Vagina (tissue), 2 donors: ENCODE measurements at regions not wholly inside any gene's neighbourhood (a gene's known extent, or its start where the extent isn't known, plus 50 kb on each side); places are given as distances from the start of the nearest gene placed in this dataset.
A peak's percentile ranks its signal among the peaks of the same experiment; 100 is the strongest.

Source experiments
- DNase-seq, 2 donors: peaks; one replicate each; pipeline ENCODE4 v3.0.0-alpha.2; 2017; ENCODE audit errors: extremely low spot score in 2 of 2
- H3K27ac ChIP-seq: fragments of 200-600 bp; sonication (generic); one replicate; pipeline ENCODE4 v1.5.1; 2019
- H3K27me3 ChIP-seq: fragments of 200-600 bp; sonication (generic); one replicate; pipeline ENCODE4 v1.5.1; 2019
- H3K36me3 ChIP-seq, 2 donors: fragments of 200-600 bp; sonication (generic); one replicate each; pipeline ENCODE4 v1.5.1; 2017 to 2019
- H3K4me1 ChIP-seq: fragments of 200-600 bp; sonication (generic); one replicate; pipeline ENCODE4 v1.5.1; 2019
- H3K4me3 ChIP-seq, 2 donors: fragments of 200-600 bp; sonication (generic); 1 replicate in 1 of 2; 2 replicates in 1 of 2; pipeline ENCODE4 v1.5.1; 2016 to 2019
- H3K9me3 ChIP-seq: fragments of 200-600 bp; sonication (generic); one replicate; pipeline ENCODE4 v1.5.1; 2019
- POLR2A ChIP-seq, 2 donors: fragments of 450-650 bp; IDR thresholded peaks; one replicate each; pipeline ENCODE4 v1.6.1; 2017; ENCODE audit warnings: antibody characterized with exemption in 2 of 2, mild to moderate bottlenecking in 2 of 2, moderate library complexity in 2 of 2
- POLR2AphosphoS5 ChIP-seq, 2 donors: sonication (generic); formaldehyde crosslinking; IDR thresholded peaks; one replicate each; pipeline ENCODE4 v1.9.0; 2017; ENCODE audit warnings: antibody characterized with exemption in 2 of 2, mild to moderate bottlenecking in 2 of 2, low read depth in 1 of 2; ENCODE audit not compliant: insufficient read depth in 1 of 2
- intact Hi-C: fragments of 100-400 bp; cut with DNase I; formaldehyde crosslinking; loops from one replicate; pipeline ENCODE4 v1.15.1; 2023
- TF ChIP-seq, protein P1 (sequence below), 3 experiments: fragments of 450-650 bp in 2 of 3; fragments of 200-600 bp in 1 of 3; sonication (generic) in 1 of 3; IDR thresholded peaks; one replicate each; pipeline ENCODE4 v1.5.1; 2017 to 2019; ENCODE audit warnings: antibody characterized with exemption in 3 of 3, mild to moderate bottlenecking in 2 of 3, moderate library complexity in 2 of 3

DNA sequence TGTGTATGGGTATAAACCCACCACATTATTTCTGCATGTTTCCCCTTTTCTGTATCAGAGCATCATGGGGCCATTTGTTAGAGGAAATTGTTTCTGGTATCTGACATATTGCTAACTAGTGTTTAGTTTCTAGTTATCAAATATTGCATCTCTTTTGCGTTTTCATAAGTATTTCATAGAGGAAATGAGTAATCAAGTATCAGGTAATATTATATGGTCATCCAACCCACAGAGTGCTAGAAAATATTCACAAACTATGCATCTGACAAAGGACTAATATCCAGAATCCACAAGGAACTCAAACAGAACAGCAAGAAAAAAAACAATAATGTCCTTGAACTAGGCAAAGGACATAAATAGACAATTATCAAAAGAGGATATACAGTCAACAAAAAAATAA is 258.9 kb upstream of the LRIG3 start:
- Histone ChIP-seq H3K27me3 (no peaks in the 10 kb centered on the region), H3K27ac (no peak overlapping the region), H3K9me3 (no peaks in the 10 kb centered on the region), H3K36me3 (no peaks in the 10 kb centered on the region), H3K4me1 (no peaks in the 10 kb centered on the region), H3K4me3 (no peak overlapping the region)
- no peak for DNase-seq
- TF ChIP-seq POLR2A (IDR thresholded peaks at IDR 0.05) (no peak), POLR2AphosphoS5 (IDR thresholded peaks at IDR 0.05; ENCODE audit: insufficient read depth in 1 of 2, low read depth in 1 of 2) (no peak)
- TF ChIP-seq, protein P1, sequence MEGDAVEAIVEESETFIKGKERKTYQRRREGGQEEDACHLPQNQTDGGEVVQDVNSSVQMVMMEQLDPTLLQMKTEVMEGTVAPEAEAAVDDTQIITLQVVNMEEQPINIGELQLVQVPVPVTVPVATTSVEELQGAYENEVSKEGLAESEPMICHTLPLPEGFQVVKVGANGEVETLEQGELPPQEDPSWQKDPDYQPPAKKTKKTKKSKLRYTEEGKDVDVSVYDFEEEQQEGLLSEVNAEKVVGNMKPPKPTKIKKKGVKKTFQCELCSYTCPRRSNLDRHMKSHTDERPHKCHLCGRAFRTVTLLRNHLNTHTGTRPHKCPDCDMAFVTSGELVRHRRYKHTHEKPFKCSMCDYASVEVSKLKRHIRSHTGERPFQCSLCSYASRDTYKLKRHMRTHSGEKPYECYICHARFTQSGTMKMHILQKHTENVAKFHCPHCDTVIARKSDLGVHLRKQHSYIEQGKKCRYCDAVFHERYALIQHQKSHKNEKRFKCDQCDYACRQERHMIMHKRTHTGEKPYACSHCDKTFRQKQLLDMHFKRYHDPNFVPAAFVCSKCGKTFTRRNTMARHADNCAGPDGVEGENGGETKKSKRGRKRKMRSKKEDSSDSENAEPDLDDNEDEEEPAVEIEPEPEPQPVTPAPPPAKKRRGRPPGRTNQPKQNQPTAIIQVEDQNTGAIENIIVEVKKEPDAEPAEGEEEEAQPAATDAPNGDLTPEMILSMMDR (IDR thresholded peaks at IDR 0.05): no peak
- intact Hi-C loops: no loop called here

DNA sequence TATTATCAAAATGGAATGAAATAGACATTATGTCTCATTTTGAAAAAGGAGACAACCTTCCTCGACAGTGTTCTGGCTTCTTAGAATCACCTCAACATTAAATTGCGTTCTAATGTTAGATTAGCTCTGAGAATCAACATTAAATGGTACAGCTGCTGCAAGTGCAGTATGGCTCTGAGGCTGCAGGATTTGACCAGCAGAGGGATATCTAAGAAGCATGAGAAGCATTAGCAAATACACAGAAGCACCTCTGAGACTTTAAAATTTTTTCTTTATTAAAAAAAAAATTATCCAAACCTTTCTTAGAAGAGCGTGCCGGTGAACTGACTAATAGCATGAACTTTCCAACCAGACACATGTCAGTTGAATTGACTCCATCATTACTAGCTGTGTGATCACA is 253.4 kb upstream of the LRIG3 start:
- Histone ChIP-seq H3K4me3 (no peak overlapping the region), H3K27me3 (no peaks in the 10 kb centered on the region), H3K27ac (no peak overlapping the region), H3K4me1 (no peaks in the 10 kb centered on the region), H3K36me3 (no peaks in the 10 kb centered on the region), H3K9me3 (no peaks in the 10 kb centered on the region)
- DNase-seq: no peak
- intact Hi-C loops: no loop called here
- TF ChIP-seq, protein P1 (IDR thresholded peaks at IDR 0.05): no peak
- no peak for TF ChIP-seq POLR2AphosphoS5 (IDR thresholded peaks at IDR 0.05; ENCODE audit: insufficient read depth in 1 of 2, low read depth in 1 of 2)

DNA sequence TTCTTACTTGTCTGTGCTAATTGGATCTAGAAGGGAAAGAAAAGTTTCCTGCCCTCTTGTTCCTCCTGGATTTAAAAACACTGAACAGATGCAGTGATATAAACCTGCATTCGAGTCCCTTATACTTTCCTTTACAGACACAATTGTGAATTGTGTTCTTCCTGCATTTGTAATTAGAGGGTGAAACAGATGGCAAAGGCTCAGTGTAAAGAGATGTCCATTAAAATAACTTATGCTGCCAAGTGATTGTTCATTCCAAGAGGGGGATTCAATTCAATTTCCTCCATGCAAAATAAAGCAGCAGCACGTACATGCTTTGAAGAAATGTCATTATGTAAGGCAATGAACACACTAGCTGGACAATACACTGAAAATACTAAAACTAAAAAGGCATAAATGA is 248.3 kb upstream of the LRIG3 start:
- DNase-seq: no peak
- Histone ChIP-seq H3K9me3 (no peaks in the 10 kb centered on the region), H3K27me3 (no peaks in the 10 kb centered on the region), H3K4me3 (no peak overlapping the region), H3K27ac (no peak overlapping the region), H3K36me3 (no peaks in the 10 kb centered on the region), H3K4me1 (no peaks in the 10 kb centered on the region)
- intact Hi-C loops: no loop called here
- TF ChIP-seq, protein P1 (IDR thresholded peaks at IDR 0.05): no peak
- TF ChIP-seq POLR2A (IDR thresholded peaks at IDR 0.05) (no peak), POLR2AphosphoS5 (IDR thresholded peaks at IDR 0.05; ENCODE audit: insufficient read depth in 1 of 2, low read depth in 1 of 2) (no peak)

DNA sequence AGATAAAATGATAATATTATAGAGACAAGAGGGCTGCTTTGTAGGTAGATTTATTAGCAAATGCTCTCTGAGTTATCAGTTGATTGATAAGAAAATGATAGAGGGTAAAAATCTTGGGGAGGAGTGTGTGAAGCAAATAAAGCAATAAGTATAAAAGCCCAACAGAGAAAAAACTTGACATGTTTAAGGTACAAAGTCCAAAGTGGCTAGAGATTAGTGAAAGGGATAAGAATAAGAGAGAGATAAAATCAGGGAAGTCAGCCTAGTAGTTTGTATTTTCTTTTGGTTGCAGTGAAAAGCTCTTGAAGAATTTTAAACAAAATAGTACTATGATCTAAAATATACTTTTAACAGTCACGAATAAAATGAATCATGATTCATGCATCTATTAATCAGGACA is 246.2 kb upstream of the LRIG3 start:
- TF ChIP-seq POLR2AphosphoS5 (IDR thresholded peaks at IDR 0.05; ENCODE audit: insufficient read depth in 1 of 2, low read depth in 1 of 2): no peak
- TF ChIP-seq, protein P1 (IDR thresholded peaks at IDR 0.05): no peak
- no peak for TF ChIP-seq POLR2A (IDR thresholded peaks at IDR 0.05)
- no peaks in the 10 kb centered on the region for H3K9me3 ChIP-seq
- no peaks in the 10 kb centered on the region for H3K36me3 ChIP-seq
- no peak for DNase-seq
- no peak overlapping the region for H3K27ac ChIP-seq
- H3K4me3 ChIP-seq: no peak overlapping the region
- no peaks in the 10 kb centered on the region for H3K27me3 ChIP-seq
- no peaks in the 10 kb centered on the region for H3K4me1 ChIP-seq
- intact Hi-C loops: no loop called here

DNA sequence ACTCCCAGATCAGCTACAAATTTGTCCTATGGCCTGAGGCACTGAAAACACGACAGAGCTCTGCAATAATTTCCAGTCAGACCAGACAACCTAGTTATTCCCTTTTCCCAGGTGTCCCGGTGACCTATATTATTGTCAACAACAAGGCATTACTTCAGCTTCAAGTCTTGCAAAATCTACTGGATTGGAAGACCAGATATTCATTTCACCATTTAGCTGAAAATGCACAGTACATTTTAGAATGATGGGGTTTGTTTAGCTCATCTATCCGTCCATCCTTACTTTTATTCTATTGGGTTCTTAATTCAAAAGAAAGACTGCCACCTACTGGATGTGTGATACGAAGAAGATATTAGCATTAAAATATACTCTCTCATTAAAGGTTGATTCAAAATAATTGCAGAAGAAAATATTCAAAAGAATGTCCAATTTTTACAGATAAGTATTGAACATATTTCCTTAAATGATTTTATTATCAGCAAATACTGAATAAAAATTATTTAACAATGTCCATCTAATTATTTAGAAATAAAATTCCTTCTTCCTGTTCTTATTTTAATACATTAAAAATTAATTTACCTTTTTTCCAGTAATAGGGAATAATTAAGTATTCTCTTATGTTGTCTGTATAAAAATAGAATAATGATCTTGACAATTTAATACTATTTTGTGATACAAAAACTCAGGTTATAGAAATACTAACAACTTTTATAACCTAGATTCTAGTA is 244.9 kb upstream of the LRIG3 start:
- TF ChIP-seq POLR2A (IDR thresholded peaks at IDR 0.05) (no peak), POLR2AphosphoS5 (IDR thresholded peaks at IDR 0.05; ENCODE audit: insufficient read depth in 1 of 2, low read depth in 1 of 2) (no peak)
- TF ChIP-seq, protein P1 (IDR thresholded peaks at IDR 0.05): peak in 2 of 3 experiments; percentile 8 to 16
- intact Hi-C loops: no loop called here
- DNase-seq: no peak
- Histone ChIP-seq H3K36me3 (no peaks in the 10 kb centered on the region), H3K27ac (no peak overlapping the region), H3K4me1 (no peaks in the 10 kb centered on the region), H3K27me3 (no peaks in the 10 kb centered on the region), H3K4me3 (no peak overlapping the region), H3K9me3 (no peaks in the 10 kb centered on the region)
